GM18867 (cell line): ENCODE measurements at regions not wholly inside any gene's neighbourhood (a gene's known extent, or its start where the extent isn't known, plus 50 kb on each side); places are given as distances from the start of the nearest gene placed in this dataset.

Experiments
- ATAC-seq: cut with Tn5 transposase; IDR thresholded peaks from one replicate; pipeline ENCODE4 v1.9.1; 2021; ENCODE audit warnings: mild to moderate bottlenecking, moderate library complexity; ENCODE audit not compliant: unreplicated experiment

- no peak for ATAC-seq
Observed at GRCh38 chr2:64361151-64361938, 92.6 kb upstream of the LGALSL start.

- no peak for ATAC-seq
Observed at GRCh38 chr2:64362562-64363026, 91.4 kb upstream of the LGALSL start.

DNA sequence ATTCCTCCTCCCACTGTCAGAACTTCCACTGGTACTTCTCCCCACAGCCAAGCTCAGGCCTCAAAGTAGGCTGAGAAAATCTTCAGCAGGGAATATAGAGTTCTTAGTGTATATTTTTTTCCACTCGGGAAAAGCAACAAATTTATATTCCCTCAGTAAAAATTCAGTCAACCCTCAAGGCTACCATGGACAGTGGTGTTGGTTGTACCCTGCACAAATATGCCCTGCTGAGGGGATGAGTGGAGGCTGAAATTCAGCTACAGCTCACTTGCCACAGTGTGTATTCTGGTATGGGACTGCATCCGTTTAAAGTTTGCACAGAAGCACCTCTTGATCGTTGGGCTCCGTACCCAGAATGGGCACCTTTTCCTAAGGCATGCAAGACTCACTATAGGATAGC is 90.8 kb upstream of the LGALSL start:
- ATAC-seq: no peak

DNA sequence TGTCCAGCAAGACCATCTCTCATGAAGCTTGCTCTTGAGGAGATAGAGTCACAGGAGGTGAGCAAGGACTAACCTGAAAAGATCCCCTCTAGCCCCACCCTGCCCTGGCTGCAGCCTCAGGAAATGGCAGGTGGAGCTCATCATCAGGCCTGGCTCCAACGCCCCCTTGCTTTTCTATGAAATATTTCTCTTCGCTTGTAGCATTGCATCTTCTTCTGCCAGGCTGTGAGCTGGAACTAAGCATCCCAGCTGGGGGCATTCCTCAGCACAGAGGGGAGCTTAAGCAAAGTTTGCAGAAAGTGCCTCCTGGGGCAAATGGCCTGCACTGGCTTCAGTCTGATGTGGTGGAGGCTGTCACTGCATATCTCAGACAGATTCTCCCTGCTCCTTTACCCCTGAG is 90.1 kb upstream of the LGALSL start:
- no peak for ATAC-seq

- no peak for ATAC-seq
Observed at GRCh38 chr2:64367444-64368232, 86.3 kb upstream of the LGALSL start.

DNA sequence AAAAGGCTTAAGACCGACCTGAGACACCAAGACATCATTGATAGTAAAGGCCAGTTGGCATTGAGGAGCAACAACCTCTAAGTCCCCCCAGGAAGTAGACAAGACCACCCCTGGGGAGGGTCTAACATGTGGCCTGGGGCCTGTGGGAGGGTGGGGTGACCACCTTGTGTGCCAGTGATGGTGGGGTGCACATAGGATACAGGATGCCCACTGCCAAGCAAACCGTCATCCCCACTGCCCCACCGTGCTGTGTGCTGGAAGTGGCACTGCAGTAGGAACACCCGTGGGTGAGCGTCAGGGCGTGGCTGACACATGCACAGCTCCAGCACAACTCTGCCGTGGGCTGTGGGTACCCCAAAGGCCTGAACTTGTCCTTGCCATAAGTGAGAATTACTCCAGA is 84.3 kb upstream of the LGALSL start:
- no peak for ATAC-seq

DNA sequence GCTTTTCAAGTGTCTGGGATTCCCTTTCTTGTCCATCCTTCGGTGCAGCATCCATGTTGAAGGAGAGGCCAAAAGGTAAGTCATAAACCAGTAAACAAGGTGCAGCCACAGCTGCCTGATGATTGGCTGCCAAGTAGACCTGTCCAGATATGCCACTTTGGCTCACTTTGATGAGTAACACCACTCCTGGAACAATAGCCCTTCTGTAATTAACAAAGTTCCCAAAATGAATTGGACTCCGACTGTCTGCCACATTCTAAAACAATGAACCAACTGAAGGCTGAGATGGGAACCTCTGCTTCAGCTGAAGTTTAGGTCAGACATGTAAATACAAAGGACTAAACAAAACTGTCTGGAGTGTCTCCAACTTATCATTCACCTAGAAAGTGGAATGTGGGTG is 82.2 kb upstream of the LGALSL start:
- ATAC-seq: no peak

GRCh38 chr2:64374686-64375085 is 79.3 kb upstream of the LGALSL start:
- no peak for ATAC-seq

- no peak for ATAC-seq
Observed at GRCh38 chr2:64376926-64377325, 77.0 kb upstream of the LGALSL start.

DNA sequence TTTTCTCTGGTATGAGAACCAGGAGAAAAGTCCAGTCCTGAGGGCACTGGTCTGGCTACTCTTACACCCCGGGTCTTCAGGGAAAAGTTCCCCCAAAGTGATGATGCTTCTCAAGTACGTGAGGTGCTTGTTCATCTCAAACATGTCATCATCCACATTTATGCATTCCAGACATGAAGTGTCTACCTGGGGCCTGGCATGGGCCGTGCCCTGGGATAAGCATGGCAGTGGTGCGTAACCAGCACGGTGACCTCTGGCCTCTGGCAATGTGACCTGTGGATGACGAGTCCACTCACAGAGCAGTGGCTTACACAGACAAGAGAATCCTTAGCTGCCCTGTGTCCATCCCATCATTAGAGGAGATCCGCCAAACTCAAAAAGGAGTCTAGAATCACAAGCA is 74.8 kb upstream of the LGALSL start:
- no peak for ATAC-seq

- ATAC-seq: no peak
Observed at GRCh38 chr2:64380853-64381527, 73.0 kb upstream of the LGALSL start.

DNA sequence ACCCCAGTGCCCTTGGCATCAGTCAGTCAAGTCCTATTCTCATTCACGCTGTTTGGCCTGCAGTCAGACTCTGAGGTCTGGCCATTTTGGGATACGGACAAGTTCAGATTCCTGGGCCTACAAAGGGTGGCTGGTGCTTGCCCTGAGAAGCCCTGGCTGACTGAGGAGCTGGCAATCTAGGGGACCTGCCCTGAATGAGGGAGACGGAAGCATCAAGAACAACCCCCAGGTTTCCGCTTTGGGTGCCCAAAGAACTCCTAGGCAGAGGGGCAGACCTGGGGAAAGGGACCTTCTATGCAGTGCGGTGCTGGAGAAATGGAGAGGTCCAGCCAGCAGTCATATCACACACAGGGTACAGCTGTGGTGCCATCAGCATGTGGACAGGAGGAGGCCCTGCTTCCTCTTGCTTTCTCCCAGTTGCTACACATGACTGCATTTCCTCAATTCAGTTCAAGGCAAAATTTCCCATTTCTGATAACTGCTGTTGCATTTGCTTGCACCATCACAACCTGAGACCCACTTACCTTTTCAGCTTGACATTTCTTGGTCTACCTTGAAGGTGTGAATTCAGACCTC is 70.9 kb upstream of the LGALSL start:
- no peak for ATAC-seq

DNA sequence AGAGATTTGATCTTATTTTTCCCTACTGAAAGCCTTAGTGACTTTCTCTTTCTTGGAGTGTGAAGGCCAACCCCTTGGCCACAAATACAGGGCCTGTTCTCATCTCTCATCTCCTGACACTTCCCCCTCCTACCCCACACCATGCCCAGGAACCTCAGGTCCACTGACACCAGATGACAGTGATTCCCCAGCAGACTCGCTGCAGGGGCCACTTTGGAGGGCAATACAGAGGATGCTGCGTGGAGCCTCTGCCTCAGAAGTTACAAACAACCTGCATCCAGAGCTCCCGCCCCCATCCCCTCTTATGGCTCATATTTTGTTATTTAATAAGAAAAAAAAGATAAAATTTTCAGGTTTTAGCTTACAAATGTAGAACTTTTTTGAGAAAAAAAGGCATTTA is 70.1 kb upstream of the LGALSL start:
- no peak for ATAC-seq

DNA sequence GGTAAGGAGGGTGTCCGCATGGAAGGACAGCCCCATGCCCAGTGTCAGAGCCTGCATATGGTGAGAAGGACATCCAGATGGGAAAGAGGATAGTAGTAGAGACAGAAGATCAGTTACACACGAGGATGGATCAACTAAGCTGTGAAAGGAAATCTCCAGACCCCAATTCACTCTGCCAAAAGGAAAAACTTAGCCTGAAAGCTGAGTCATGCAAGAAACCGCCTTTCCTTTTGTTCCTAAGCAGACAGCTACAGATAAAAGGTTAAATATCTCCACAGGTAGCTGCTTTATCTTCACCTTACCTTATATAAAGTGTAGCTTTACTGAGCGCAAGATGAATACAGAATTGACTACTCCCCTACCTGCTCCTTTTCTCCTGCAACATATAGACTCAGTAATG is 67.3 kb upstream of the LGALSL start:
- ATAC-seq: no peak

- ATAC-seq: no peak
Observed at GRCh38 chr2:64390586-64390985, 63.4 kb upstream of the LGALSL start.

- no peak for ATAC-seq
Observed at GRCh38 chr2:64391424-64391823, 62.5 kb upstream of the LGALSL start.

GRCh38 chr2:64391940-64392339 is 62.0 kb upstream of the LGALSL start:
- no peak for ATAC-seq

- no peak for ATAC-seq
Observed at GRCh38 chr2:64392529-64392928, 61.4 kb upstream of the LGALSL start.

DNA sequence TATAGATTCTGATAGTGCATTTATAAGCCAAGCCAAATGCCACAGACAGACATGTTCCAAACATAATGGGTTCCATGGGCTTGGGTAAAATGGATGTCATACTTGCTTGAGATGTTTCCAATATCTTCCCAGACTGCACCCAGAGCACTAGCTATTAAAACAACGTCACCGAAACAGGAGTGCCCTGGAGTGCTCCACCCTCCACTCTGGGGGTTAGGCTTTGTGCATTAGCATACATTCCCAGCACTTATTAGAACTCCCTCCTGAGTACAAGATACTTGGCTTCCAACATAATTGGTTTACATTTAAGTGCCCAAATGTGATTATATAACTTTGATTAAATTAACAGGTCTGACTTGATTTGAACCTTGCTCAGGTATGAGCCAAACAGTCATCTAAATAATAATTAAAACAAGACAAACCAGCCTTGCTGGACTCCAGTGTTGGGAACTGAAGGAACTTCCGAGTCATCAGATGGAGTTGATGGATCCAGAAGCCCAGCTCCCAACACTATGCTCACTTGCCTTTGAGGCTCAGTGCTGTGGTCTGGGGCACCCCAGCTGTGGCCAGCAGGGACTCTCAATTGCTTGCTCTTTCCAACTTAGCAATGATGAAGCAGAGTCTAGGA is 60.5 kb upstream of the LGALSL start:
- ATAC-seq: no peak

DNA sequence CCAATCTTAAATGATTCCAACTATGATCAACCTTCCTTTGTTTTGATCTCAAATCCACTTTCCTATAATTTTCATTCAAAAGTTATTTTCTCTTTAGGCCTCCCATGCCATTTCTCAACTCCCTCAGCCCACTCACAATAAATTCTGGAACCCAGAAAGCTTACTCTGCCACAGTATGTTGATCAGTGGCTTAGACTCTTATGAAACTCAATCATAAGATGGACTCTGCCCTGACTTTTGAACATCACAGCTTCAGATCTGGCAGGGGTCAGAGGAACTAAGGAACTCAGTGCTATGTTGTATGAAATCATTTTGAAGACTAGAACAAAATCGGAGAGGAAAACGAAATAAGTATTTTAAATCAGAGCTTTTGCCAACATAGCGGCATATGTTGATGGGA is 59.8 kb upstream of the LGALSL start:
- no peak for ATAC-seq

- ATAC-seq: no peak
Observed at GRCh38 chr2:64396001-64396400, 58.0 kb upstream of the LGALSL start.
